ENCODE measurements at regions not wholly inside any gene's neighbourhood (a gene's known extent, or its start where the extent isn't known, plus 50 kb on each side); places are given as distances from the start of the nearest gene placed in this dataset.

- DNase-seq = no peak
These were observed 105.8 kb upstream of the TMPO start for GRCh38 chr12:98409548-98409947.

DNA sequence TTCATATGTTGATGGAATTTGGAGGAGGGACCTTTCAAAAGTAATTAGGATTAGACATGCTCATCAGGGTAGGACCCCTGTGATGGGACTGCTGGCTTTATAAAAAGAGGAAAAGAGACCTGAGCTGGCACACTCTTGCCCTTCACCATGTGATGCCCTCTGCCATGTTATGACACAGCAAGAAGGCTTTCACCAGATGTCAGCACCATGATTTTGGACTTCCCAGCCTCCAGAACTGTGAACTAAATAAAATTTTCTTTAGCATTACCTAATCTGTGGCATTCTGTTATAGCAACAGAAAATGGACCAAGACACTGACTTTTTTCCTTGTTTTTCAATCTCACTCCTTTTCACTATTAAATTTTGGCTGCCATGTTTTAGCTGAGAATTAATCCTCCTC, 105.0 kb upstream of the TMPO start:
- DNase-seq = no peak

- DNase-seq = peak; percentile 72
These were observed 98.5 kb upstream of the TMPO start for GRCh38 chr12:98416845-98417244.

DNA sequence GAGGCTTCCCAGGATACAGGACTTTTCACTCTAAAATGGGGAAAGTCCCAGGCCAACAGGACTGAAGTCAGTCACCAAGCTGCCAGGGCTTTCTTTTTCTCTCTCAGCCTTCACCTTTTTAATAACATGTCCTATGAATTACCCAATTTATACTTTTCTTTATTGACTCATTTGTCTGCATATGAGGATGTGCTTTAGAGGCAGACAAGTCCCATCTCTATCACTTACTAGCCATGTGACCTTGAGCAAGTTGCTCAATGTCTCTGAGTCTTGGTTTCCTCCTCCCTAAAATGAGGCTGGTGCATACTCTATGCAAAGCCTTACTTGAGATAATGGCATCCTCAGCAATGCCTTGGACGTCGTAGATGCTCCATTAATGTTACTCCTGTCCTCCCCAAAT, 98.1 kb upstream of the TMPO start:
- no peak for DNase-seq

- DNase-seq = peak; percentile 99
These were observed 96.9 kb upstream of the TMPO start for GRCh38 chr12:98418357-98419075.

- peak; percentile 30 for DNase-seq
These were observed 96.2 kb upstream of the TMPO start for GRCh38 chr12:98419081-98419794.

DNA sequence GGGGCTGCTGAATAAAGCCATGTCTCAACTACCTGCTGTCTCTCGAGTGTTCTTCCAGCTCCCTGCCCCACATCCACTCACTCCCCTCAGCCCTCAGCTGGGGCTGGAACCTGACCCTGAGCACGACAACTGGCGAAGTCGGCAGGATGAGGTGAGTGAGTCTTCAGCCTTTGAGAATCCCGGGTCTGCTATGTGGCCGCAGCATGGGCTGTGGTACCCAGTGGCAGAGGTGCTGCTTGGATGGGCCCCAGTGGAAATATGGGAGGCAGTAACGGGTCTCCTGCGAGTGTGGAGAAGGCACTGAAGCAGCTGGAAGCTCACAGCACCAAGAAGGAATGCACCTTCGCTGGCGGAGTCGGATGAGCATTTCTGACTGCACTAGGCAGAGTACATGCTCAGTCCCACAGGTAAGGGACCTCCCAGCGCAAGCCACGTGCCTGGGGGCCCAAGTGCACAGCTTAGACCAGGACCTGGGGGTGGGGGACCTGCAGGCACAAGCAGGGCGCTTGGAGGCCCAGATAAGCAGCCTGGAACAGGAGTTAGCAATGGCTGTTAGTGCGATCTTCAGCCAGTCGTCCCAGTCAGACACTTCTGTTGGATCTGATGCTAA, 95.5 kb upstream of the TMPO start:
- no peak for DNase-seq

- no peak for DNase-seq
These were observed 94.9 kb upstream of the TMPO start for GRCh38 chr12:98420461-98420860.

DNA sequence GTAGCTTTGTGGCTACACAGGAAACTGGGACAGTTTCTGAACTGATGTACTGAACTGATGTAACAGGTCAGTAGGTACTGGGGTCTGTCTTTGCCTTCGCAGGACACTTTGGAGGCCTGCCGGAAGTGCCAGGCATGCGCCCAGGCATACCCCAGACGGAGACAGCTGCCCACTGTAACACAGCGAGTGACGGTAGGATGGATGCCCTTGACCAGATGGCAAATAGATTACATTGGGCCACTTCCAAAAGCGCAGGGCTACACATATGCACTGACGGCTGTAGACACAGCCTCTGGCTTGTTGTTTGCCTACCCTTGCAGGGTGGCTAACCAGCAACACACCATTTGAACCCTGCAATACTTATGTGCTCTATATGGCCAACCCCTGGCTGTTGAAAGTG, 94.1 kb upstream of the TMPO start:
- no peak for DNase-seq

GRCh38 chr12:98422359-98422758, 93.0 kb upstream of the TMPO start:
- no peak for DNase-seq

GRCh38 chr12:98422812-98423211, 92.6 kb upstream of the TMPO start:
- no peak for DNase-seq

DNA sequence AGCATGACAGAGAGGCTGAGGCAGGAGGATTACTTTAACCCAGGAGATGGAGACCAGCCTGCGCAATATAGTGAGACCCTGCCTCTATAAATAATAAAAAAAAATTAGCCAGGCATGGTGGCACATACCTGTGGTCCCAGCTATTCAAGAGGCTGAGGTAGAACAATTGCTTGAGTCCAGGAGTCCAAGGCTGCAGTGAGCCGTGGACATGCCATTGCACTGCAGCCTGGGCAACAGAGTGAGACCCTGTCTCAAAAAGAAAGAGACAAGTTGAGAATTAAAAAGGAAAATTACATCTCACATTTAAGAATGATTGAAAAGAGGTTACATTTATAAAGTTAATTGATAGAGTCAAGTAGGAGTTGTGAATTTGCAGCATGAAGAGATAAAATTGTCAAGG, 91.4 kb upstream of the TMPO start:
- DNase-seq = no peak

GRCh38 chr12:98424726-98425401, 90.5 kb upstream of the TMPO start:
- DNase-seq = peak; percentile 88

DNA sequence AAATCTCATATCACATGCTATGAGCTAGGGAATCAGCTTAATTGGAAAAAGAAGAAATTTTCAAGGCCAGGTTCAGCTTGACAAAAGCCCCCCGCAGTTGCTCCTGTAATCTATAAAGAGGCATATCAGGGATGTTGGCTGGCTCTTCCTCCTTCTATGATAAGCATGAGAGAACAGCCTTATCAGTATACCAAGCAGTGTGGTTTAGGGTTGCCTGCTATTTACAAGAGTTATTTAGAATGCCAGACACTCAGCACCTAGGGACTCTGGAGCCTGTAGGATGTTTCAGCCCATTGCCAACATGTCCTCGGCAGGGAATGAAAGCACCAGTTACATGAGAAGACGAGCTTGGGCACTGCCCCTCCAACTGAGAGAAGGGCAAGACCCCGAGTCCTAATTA, 89.5 kb upstream of the TMPO start:
- DNase-seq = no peak

DNA sequence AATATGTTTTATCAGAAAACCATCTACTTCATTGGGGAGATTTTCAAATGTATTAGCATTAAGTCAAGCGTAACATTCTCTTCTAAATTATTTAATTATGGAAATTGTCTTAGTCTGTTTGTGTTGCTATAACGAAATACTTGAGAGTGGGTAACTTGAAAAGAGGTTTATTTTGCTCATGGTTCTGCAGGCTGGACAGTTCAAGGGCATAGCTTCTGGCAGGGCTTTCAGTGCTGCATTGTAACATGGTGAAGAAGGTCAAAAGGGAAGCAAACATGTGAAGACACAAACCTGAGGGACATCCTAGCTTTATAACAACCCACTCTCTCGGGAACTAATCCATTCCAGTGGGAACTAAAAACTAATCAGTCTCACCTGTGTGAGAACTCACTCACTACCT, 84.3 kb upstream of the TMPO start:
- no peak for DNase-seq

- DNase-seq = no peak
These were observed 78.2 kb upstream of the TMPO start for GRCh38 chr12:98437166-98437565.

GRCh38 chr12:98437806-98438595, 77.4 kb upstream of the TMPO start:
- DNase-seq = no peak

DNA sequence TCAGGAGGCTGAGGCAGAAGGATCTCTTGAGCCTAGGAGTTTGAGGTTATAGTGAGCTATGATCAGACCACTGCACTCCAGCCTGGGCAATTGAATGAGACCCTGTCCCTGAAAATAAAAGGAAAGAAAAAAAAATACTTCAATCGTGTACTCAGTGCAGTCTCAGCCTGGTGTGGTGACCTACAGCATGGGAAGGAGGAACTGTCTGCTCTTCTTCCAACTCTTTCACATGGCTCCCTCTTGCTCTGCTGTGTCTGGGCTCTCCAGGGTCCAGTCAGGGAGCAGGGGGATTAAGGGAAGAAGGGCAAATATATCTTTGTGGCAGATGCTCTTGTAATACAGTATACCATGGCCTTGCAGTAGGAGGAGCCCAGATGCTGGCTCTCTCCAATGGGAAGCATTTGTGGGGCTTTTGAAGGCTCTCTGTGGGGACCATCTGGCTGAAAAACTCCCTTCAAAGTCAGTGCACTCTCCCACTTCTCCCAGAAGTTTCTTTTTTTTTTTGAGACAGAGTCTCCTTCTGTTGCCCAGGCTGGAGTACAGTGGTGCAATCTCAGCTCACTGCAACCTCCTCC, 76.6 kb upstream of the TMPO start:
- no peak for DNase-seq

GRCh38 chr12:98439471-98439951, 75.9 kb upstream of the TMPO start:
- peak; percentile 69 for DNase-seq

DNA sequence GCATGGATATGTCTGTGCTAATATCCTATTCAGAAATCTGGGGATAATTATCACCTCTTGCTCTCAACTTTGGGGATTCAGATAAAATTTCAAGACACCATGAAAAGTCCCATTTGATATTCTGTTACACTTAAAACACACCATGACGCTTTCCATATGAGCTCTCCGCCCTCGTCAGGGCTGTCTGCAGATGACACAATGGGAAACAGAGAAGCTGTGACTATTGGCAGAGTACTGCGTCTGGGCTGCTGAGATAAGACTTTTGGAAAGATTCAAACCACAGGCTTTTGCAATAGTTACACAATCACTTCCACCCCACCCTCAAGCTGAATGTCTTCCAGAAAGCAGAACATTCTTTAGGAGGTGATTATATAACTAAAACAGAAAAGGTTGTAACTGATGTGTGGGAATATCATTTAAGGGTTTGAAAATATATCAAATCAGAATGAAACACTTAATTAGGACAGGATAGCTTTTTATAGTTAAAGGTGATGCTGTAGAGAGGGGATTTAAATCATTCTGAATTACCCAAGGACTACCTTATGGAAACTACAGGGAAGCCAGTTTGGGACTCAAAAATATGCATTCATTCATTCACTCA, 75.3 kb upstream of the TMPO start:
- DNase-seq = peak; percentile 96

DNA sequence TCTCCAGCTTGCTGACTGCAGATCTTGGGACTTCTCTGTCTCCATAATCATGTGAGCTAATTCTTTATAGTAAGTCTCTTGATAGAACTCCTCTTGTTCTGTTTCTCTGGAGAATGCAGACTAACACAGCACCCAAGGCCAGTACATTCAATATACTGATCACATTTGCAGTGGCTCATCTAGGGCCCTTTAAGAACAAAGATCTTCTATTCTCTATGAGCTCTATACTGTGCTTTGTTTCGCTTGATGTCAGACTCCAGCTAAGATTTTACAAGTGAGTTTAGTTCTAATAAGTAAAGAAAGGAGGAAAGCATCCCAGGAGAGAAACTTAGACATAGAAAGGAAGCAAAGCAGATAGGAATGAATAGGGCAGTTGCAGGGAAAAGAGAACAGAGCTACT, 69.3 kb upstream of the TMPO start:
- DNase-seq = no peak

DNA sequence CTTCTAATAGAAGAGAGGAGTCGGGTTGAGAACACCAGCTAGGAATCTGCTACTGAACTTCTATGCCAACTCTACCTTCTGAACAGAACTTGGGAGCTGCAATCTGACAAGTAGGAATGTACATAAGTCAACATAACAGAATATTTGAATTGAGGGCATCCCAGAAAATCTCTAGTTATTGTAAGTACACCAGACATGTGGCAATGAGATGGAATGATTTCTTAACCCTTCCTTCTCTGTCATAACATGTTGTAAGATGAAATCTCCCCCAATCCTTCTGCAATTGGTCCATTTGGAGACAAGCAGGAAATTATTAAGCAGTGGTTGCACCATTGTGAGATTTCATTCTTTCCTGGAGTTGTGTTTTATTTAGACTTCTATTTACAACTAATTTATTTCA, 68.7 kb upstream of the TMPO start:
- peak; percentile 28 for DNase-seq
